GM13977 (cell line): ENCODE measurements at regions not wholly inside any gene's neighbourhood (a gene's known extent, or its start where the extent isn't known, plus 50 kb on each side); places are given as distances from the start of the nearest gene placed in this dataset.

ENCODE experiments used
- DNase-seq: peaks from one replicate; pipeline ENCODE4 v3.0.0; 2012; ENCODE audit warnings: low spot score
- CTCF ChIP-seq: IDR thresholded peaks from 2 replicates; pipeline ENCODE4 v1.5.1; 2012; ENCODE audit warnings: mild to moderate bottlenecking, control low read depth; ENCODE audit not compliant: insufficient read depth; ENCODE audit errors: extremely low read depth, missing control alignments
- in situ Hi-C: fragments of 300-500 bp; cut with MboI; formaldehyde crosslinking; loops from one replicate; pipeline ENCODE4 v1.12.0; 2022; ENCODE audit warnings: low sequenced_read_pairs, low pct_unique_long_range_greater_than_20kb, mixed read lengths, inconsistent platforms; ENCODE audit not compliant: unreplicated experiment

- in situ Hi-C loops = no loop called here
- no peak for TF ChIP-seq CTCF
- no peak for DNase-seq
Measured at GRCh38 chr5:74188351-74189105, 452.0 kb downstream of the ENC1 start.

- in situ Hi-C loops = no loop called here
- TF ChIP-seq CTCF = no peak
- no peak for DNase-seq
Measured at GRCh38 chr5:74187757-74188156, 452.8 kb downstream of the ENC1 start.

- no peak for DNase-seq
- no peak for TF ChIP-seq CTCF
- in situ Hi-C loops = no loop called here
Measured at GRCh38 chr5:74186356-74187315, 453.9 kb downstream of the ENC1 start.

- no peak for DNase-seq
- in situ Hi-C loops = no loop called here
Measured at GRCh38 chr5:74185599-74185998, 454.9 kb downstream of the ENC1 start.

GRCh38 chr5:74184649-74185048 lies 455.9 kb downstream of the ENC1 start:
- TF ChIP-seq CTCF = no peak
- in situ Hi-C loops = no loop called here
- no peak for DNase-seq

More at GRCh38 chr5:74185599-74185998, 454.9 kb downstream of the ENC1 start:
- no peak for TF ChIP-seq CTCF

GRCh38 chr5:74183041-74183440 lies 457.5 kb downstream of the ENC1 start:
- no peak for DNase-seq
- no peak for TF ChIP-seq CTCF
- in situ Hi-C loops = no loop called here
